Uterus (tissue), 2 donors: ENCODE measurements at regions not wholly inside any gene's neighbourhood (a gene's known extent, or its start where the extent isn't known, plus 50 kb on each side); places are given as distances from the start of the nearest gene placed in this dataset.

ENCODE experiments used
- CTCF ChIP-seq, 4 experiments: fragments of 200-600 bp in 2 of 4; fragments of 450-650 bp in 2 of 4; sonication (generic) in 2 of 4; IDR thresholded peaks; one replicate each; pipeline ENCODE4 v1.5.1; 2016 to 2019; ENCODE audit warnings: antibody characterized with exemption in 4 of 4, mild to moderate bottlenecking in 2 of 4, moderate library complexity in 1 of 4
- POLR2A ChIP-seq, 2 donors: fragments of 450-650 bp; IDR thresholded peaks; one replicate each; pipeline ENCODE4 v1.6.1; 2016; ENCODE audit warnings: antibody characterized with exemption in 2 of 2, mild to moderate bottlenecking in 1 of 2, moderate library complexity in 1 of 2

- no peak for TF ChIP-seq CTCF (IDR thresholded peaks at IDR 0.05)
- no peak for TF ChIP-seq POLR2A (IDR thresholded peaks at IDR 0.05)
Measured at GRCh38 chr5:8956659-8957058, 589.2 kb downstream of the SEMA5A start.
